Liver (tissue), 3 donors: ENCODE measurements at regions not wholly inside any gene's neighbourhood (a gene's known extent, or its start where the extent isn't known, plus 50 kb on each side); places are given as distances from the start of the nearest gene placed in this dataset.

Experiments
- CTCF ChIP-seq: fragments of 150-350 bp; IDR thresholded peaks from 2 replicates; pipeline ENCODE4 v1.5.1; 2017; ENCODE audit warnings: improper control_type of control experiment, low read depth, low read length; ENCODE audit not compliant: missing input control
- GABPA ChIP-seq, 2 donors: IDR thresholded peaks in 1 of 2; conservative IDR thresholded peaks in 1 of 2; 2 replicates each; pipeline ENCODE4 v1.6.1; 2016; ENCODE audit warnings: antibody characterized with exemption in 2 of 2, mild to moderate bottlenecking in 1 of 2, moderate library complexity in 1 of 2
- JUND ChIP-seq, 2 donors: IDR thresholded peaks; 2 replicates each; pipeline ENCODE4 v1.6.1; 2016; ENCODE audit warnings: antibody characterized with exemption in 2 of 2
- RAD21 ChIP-seq, 2 donors: IDR thresholded peaks; 2 replicates each; pipeline ENCODE4 v1.6.1; 2016; ENCODE audit warnings: antibody characterized with exemption in 2 of 2, mild to moderate bottlenecking in 2 of 2
- REST ChIP-seq: IDR thresholded peaks from 2 replicates; pipeline ENCODE4 v1.6.1; 2016; ENCODE audit warnings: antibody characterized with exemption, mild to moderate bottlenecking
- SP1 ChIP-seq: IDR thresholded peaks from 2 replicates; pipeline ENCODE4 v1.6.1; 2018; ENCODE audit warnings: antibody characterized with exemption, mild to moderate bottlenecking
- donor health status: healthy.
- donor health status: healthy.

GRCh38 chr20:50288128-50288623, 97.5 kb downstream of the CEBPB start:
- TF ChIP-seq CTCF (no peak), JUND (IDR thresholded peaks at IDR 0.05) (no peak), RAD21 (IDR thresholded peaks at IDR 0.05) (no peak), GABPA (IDR thresholded peaks at IDR 0.05 in 1 of 2, conservative IDR thresholded peaks at IDR 0.05 in 1 of 2) (no peak), REST (no peak), SP1 (no peak)
